ENCODE measurements at regions not wholly inside any gene's neighbourhood (a gene's known extent, or its start where the extent isn't known, plus 50 kb on each side); places are given as distances from the start of the nearest gene placed in this dataset.

DNA sequence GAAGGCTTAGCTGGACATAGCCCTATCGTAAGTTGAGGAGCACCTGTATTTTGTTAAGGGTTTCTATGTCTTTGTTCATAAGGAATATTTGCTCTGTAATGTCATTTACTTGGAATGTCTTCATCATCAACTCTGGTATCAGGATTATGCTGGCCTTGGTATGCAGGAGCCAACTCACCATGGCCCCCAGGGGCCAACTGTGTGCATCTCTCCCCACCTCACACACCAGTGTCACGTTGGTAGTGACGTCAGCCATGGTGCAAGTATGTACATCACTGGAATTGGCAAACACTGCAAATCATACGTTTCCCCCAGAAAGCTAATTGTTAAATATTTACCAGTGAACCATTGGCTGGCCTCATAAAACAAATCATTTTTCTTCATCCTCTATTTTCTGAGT lies 70.8 kb downstream of the YTHDF1 start:
- TF ChIP-seq TCF12 (IDR thresholded peaks at IDR 0.05; ENCODE audit: low read depth) = no peak
- TF ChIP-seq, protein P1, sequence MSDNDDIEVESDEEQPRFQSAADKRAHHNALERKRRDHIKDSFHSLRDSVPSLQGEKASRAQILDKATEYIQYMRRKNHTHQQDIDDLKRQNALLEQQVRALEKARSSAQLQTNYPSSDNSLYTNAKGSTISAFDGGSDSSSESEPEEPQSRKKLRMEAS (IDR thresholded peaks at IDR 0.05) = no peak

DNA sequence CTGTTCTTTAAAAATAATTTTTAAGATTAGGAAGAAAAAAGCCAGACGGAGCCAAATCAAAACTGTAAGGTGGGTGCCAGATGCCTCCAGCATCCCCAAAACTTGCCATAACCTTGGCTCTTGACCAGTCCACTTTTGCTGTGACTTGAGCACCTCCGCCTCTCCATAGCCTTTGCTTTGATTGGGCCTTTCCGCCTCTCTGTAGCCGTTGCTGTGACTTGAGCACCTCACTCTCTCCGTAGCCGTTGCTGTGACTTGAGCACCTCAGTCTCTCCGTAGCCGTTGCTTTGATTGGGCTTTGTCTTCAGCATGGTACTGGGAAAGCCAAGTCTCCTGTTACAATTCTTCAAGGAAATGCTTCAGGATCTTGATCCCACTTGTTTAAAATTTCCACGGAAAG lies 73.0 kb downstream of the YTHDF1 start:
- no peak for TF ChIP-seq TCF12 (IDR thresholded peaks at IDR 0.05; ENCODE audit: low read depth)
- TF ChIP-seq ZBTB7A (IDR thresholded peaks at IDR 0.05; ENCODE audit: low read depth) = no peak
- no peak for TF ChIP-seq RAD21 (IDR thresholded peaks at IDR 0.05; ENCODE audit: low read depth)
- TF ChIP-seq CEBPB (IDR thresholded peaks at IDR 0.05) = no peak
- no peak for TF ChIP-seq TAF1 (IDR thresholded peaks at IDR 0.05; ENCODE audit: low read depth)
- TF ChIP-seq, protein P2, sequence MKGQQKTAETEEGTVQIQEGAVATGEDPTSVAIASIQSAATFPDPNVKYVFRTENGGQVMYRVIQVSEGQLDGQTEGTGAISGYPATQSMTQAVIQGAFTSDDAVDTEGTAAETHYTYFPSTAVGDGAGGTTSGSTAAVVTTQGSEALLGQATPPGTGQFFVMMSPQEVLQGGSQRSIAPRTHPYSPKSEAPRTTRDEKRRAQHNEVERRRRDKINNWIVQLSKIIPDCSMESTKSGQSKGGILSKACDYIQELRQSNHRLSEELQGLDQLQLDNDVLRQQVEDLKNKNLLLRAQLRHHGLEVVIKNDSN (IDR thresholded peaks at IDR 0.05) = no peak
- TF ChIP-seq NFIC (IDR thresholded peaks at IDR 0.05) = no peak
- TF ChIP-seq, protein P1 (IDR thresholded peaks at IDR 0.05) = no peak
- TF ChIP-seq CREB1 (IDR thresholded peaks at IDR 0.05; ENCODE audit: low read depth) = no peak
- TF ChIP-seq EGR1 (IDR thresholded peaks at IDR 0.05) = no peak
- TF ChIP-seq, protein P3, sequence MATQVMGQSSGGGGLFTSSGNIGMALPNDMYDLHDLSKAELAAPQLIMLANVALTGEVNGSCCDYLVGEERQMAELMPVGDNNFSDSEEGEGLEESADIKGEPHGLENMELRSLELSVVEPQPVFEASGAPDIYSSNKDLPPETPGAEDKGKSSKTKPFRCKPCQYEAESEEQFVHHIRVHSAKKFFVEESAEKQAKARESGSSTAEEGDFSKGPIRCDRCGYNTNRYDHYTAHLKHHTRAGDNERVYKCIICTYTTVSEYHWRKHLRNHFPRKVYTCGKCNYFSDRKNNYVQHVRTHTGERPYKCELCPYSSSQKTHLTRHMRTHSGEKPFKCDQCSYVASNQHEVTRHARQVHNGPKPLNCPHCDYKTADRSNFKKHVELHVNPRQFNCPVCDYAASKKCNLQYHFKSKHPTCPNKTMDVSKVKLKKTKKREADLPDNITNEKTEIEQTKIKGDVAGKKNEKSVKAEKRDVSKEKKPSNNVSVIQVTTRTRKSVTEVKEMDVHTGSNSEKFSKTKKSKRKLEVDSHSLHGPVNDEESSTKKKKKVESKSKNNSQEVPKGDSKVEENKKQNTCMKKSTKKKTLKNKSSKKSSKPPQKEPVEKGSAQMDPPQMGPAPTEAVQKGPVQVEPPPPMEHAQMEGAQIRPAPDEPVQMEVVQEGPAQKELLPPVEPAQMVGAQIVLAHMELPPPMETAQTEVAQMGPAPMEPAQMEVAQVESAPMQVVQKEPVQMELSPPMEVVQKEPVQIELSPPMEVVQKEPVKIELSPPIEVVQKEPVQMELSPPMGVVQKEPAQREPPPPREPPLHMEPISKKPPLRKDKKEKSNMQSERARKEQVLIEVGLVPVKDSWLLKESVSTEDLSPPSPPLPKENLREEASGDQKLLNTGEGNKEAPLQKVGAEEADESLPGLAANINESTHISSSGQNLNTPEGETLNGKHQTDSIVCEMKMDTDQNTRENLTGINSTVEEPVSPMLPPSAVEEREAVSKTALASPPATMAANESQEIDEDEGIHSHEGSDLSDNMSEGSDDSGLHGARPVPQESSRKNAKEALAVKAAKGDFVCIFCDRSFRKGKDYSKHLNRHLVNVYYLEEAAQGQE (IDR thresholded peaks at IDR 0.05; ENCODE audit: low read depth) = no peak
- no peak for TF ChIP-seq FOXM1 (IDR thresholded peaks at IDR 0.05; ENCODE audit: borderline replicate concordance, low read depth)
- no peak for TF ChIP-seq EP300 (IDR thresholded peaks at IDR 0.05; ENCODE audit: borderline replicate concordance)
- no peak for TF ChIP-seq YY1 (IDR thresholded peaks at IDR 0.05; ENCODE audit: low read depth)
- no peak for TF ChIP-seq TEAD4 (IDR thresholded peaks at IDR 0.05)

DNA sequence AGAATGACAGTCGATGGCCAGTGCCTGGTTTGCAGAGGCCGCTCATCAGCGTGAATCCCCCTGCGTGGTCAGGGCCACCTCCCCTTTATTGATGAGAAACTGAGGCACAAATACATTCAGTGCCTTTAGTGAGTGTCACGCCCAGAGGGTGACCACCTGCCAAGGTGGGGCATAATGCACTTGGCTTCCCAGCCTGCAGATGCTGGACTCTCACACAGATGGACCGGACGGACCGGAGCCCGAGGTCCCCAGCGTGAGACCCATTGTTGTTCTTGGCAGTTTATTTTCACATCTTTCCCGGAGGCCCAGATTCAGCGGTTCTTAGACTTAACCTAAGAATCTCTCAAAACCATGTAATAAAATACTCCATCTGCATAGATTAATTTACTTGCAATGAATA lies 74.4 kb downstream of the YTHDF1 start:
- TF ChIP-seq EGR1 (IDR thresholded peaks at IDR 0.05) = no peak
- TF ChIP-seq RAD21 (IDR thresholded peaks at IDR 0.05; ENCODE audit: low read depth) = no peak
- TF ChIP-seq EP300 (IDR thresholded peaks at IDR 0.05; ENCODE audit: borderline replicate concordance) = no peak
- no peak for TF ChIP-seq CEBPB (IDR thresholded peaks at IDR 0.05)
- no peak for TF ChIP-seq NFIC (IDR thresholded peaks at IDR 0.05)
- no peak for TF ChIP-seq TEAD4 (IDR thresholded peaks at IDR 0.05)
- TF ChIP-seq, protein P3 (IDR thresholded peaks at IDR 0.05; ENCODE audit: low read depth) = no peak

DNA sequence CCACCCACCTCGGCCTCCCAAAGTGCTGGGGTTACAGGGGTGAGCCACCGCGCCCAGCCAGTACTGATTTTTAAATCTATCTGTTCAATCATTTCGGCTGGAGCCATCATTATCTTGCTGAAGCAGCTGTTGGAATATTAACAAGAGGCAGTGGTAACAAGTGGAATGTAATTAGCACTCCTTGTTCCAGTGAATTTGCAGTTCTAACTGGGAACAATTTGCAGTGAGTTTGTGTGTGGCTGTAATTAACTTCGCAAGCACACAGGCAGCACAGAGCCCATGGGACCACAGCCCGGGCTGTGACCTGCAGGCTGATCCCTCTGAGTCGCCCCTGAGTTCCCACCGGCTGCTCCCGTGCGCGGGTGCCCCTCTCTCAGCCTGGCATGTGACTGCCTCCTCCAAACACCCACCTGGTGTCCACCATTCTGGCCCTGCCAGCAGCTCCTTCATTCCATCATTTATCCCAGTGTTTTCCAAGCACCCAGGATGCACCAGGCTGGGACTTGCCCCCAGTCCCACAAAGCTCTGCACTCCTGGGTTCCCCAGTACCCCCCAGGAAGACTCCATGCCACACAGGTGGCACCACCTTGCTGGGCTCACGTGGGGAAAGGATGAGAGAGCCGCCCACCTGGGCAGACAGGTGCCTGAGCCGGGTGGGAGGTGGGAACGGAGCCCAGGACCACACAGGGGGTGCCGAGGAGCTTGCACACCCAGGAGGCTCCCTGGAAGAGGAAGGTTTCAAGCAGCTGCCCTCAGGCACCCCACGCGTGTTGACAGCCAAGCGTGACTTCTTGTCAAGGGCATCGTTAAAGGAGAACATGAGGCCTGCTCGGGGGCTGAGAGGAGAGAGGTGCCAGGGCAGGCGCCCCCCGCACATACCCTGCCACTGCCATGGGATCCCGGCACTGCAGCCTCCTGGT lies 75.2 kb downstream of the YTHDF1 start:
- TF ChIP-seq RAD21 (IDR thresholded peaks at IDR 0.05; ENCODE audit: low read depth) = no peak
- TF ChIP-seq, protein P2 (IDR thresholded peaks at IDR 0.05) = no peak
- TF ChIP-seq, protein P3 (IDR thresholded peaks at IDR 0.05; ENCODE audit: low read depth) = no peak
- TF ChIP-seq, protein P1 (IDR thresholded peaks at IDR 0.05) = no peak
- no peak for TF ChIP-seq CEBPB (IDR thresholded peaks at IDR 0.05)
- TF ChIP-seq EGR1 (IDR thresholded peaks at IDR 0.05) = no peak
- TF ChIP-seq ZBTB7A (IDR thresholded peaks at IDR 0.05; ENCODE audit: low read depth) = no peak
- TF ChIP-seq TEAD4 (IDR thresholded peaks at IDR 0.05) = no peak
- TF ChIP-seq EP300 (IDR thresholded peaks at IDR 0.05; ENCODE audit: borderline replicate concordance) = no peak
